ENCODE measurements at regions not wholly inside any gene's neighbourhood (a gene's known extent, or its start where the extent isn't known, plus 50 kb on each side); places are given as distances from the start of the nearest gene placed in this dataset.
"Not testable (repeated sequence)": the region's sequence is repeated elsewhere in the genome, so short reads cannot be mapped to it uniquely, and the experiment has no call there.

- ATAC-seq (replicated peaks): no peak
- no peaks in the 10 kb centered on the region for H3K4me1 Mint-ChIP-seq (ENCODE audit: low read depth in 2 of 2)
- no peak overlapping the region for H3K27ac Mint-ChIP-seq
- no peak for DNase-seq
- no peaks in the 10 kb centered on the region for H3K36me3 Mint-ChIP-seq (ENCODE audit: insufficient read depth)
- peaks cover 0 to 8% of the 10 kb centered on the region in 2 donors for H3K9me3 Mint-ChIP-seq
- H3K4me3 Mint-ChIP-seq: no peak overlapping the region
- H3K27me3 Mint-ChIP-seq: no peaks in the 10 kb centered on the region
These were observed 532.0 kb upstream of the GRAMD2B start for GRCh38 chr5:125891061-125891725.

GRCh38 chr5:125894383-125894782 is 528.8 kb upstream of the GRAMD2B start:
- no peak for ATAC-seq (replicated peaks)
- no peaks in the 10 kb centered on the region for H3K9me3 Mint-ChIP-seq
- DNase-seq: no peak
- no peak overlapping the region for H3K4me3 Mint-ChIP-seq
- H3K4me1 Mint-ChIP-seq (ENCODE audit: low read depth in 2 of 2): no peaks in the 10 kb centered on the region
- no peaks in the 10 kb centered on the region for H3K27me3 Mint-ChIP-seq
- H3K27ac Mint-ChIP-seq: no peak overlapping the region
- no peaks in the 10 kb centered on the region for H3K36me3 Mint-ChIP-seq (ENCODE audit: insufficient read depth)

- H3K4me3 Mint-ChIP-seq: no peak overlapping the region
- no peak for DNase-seq
- no peak for ATAC-seq (replicated peaks)
- peaks cover 0 to under 1% of the 10 kb centered on the region in 2 donors for H3K9me3 Mint-ChIP-seq
- H3K36me3 Mint-ChIP-seq (ENCODE audit: insufficient read depth): no peaks in the 10 kb centered on the region
- no peaks in the 10 kb centered on the region for H3K27me3 Mint-ChIP-seq
- no peaks in the 10 kb centered on the region for H3K4me1 Mint-ChIP-seq (ENCODE audit: low read depth in 2 of 2)
- H3K27ac Mint-ChIP-seq: no peak overlapping the region
These were observed 526.8 kb upstream of the GRAMD2B start for GRCh38 chr5:125896368-125896767.

GRCh38 chr5:125897089-125897488 is 526.1 kb upstream of the GRAMD2B start:
- no peaks in the 10 kb centered on the region for H3K36me3 Mint-ChIP-seq (ENCODE audit: insufficient read depth)

GRCh38 chr5:125898851-125899405 is 524.3 kb upstream of the GRAMD2B start:
- ATAC-seq (replicated peaks) (no peak), DNase-seq (no peak)
- peaks cover 0 to 2% of the 10 kb centered on the region in 2 donors for H3K9me3 Mint-ChIP-seq
- no peaks in the 10 kb centered on the region for H3K4me1 Mint-ChIP-seq (ENCODE audit: low read depth in 2 of 2)
- H3K27me3 Mint-ChIP-seq: no peaks in the 10 kb centered on the region
- no peaks in the 10 kb centered on the region for H3K36me3 Mint-ChIP-seq (ENCODE audit: insufficient read depth)
- no peak overlapping the region for H3K27ac Mint-ChIP-seq
- no peak overlapping the region for H3K4me3 Mint-ChIP-seq

More at GRCh38 chr5:125897089-125897488, 526.1 kb upstream of the GRAMD2B start:
- no peak for ATAC-seq (replicated peaks)
- Mint-ChIP-seq H3K9me3 (peaks cover 0 to 2% of the 10 kb centered on the region in 2 donors), H3K27ac (no peak overlapping the region), H3K27me3 (no peaks in the 10 kb centered on the region), H3K4me1 (ENCODE audit: low read depth in 2 of 2) (no peaks in the 10 kb centered on the region), H3K4me3 (no peak overlapping the region)
- no peak for DNase-seq

- H3K27me3 Mint-ChIP-seq: no peaks in the 10 kb centered on the region
- peaks cover 2% of the 10 kb centered on the region for H3K36me3 Mint-ChIP-seq (ENCODE audit: insufficient read depth)
- ATAC-seq (replicated peaks): no peak
- peaks cover 12 to 29% of the 10 kb centered on the region in 2 donors for H3K9me3 Mint-ChIP-seq
- no peaks in the 10 kb centered on the region for H3K4me1 Mint-ChIP-seq (ENCODE audit: low read depth in 2 of 2)
- no peak for DNase-seq
- no peak overlapping the region for H3K4me3 Mint-ChIP-seq
- H3K27ac Mint-ChIP-seq: no peak overlapping the region
These were observed 511.2 kb upstream of the GRAMD2B start for GRCh38 chr5:125912028-125912427.

- Mint-ChIP-seq H3K27ac (no peak overlapping the region), H3K9me3 (peaks cover 14 to 38% of the 10 kb centered on the region in 2 donors), H3K36me3 (ENCODE audit: insufficient read depth) (peaks cover 2% of the 10 kb centered on the region), H3K4me3 (no peak overlapping the region), H3K4me1 (ENCODE audit: low read depth in 2 of 2) (no peaks in the 10 kb centered on the region), H3K27me3 (no peaks in the 10 kb centered on the region)
- DNase-seq: no peak
- ATAC-seq (replicated peaks): no peak
These were observed 510.0 kb upstream of the GRAMD2B start for GRCh38 chr5:125913200-125913599.

- DNase-seq: no peak
- ATAC-seq (replicated peaks): no peak
These were observed 508.7 kb upstream of the GRAMD2B start for GRCh38 chr5:125914471-125914870.

GRCh38 chr5:125923958-125924357 is 499.3 kb upstream of the GRAMD2B start:
- DNase-seq; H3K27ac Mint-ChIP-seq; H3K4me1 Mint-ChIP-seq (ENCODE audit: low read depth in 2 of 2); H3K9me3 Mint-ChIP-seq; H3K4me3 Mint-ChIP-seq; H3K27me3 Mint-ChIP-seq; H3K36me3 Mint-ChIP-seq (ENCODE audit: insufficient read depth); ATAC-seq (replicated peaks): not testable (repeated sequence)

More at GRCh38 chr5:125914471-125914870, 508.7 kb upstream of the GRAMD2B start:
- Mint-ChIP-seq H3K36me3 (ENCODE audit: insufficient read depth) (peaks cover 2% of the 10 kb centered on the region), H3K4me3 (no peak overlapping the region), H3K27ac (no peak overlapping the region), H3K27me3 (no peaks in the 10 kb centered on the region), H3K9me3 (peaks cover 13 to 38% of the 10 kb centered on the region in 2 donors), H3K4me1 (ENCODE audit: low read depth in 2 of 2) (no peaks in the 10 kb centered on the region)

GRCh38 chr5:125926172-125926571 is 497.0 kb upstream of the GRAMD2B start:
- ATAC-seq (replicated peaks) (no peak), DNase-seq (no peak)
- no peak overlapping the region for H3K4me3 Mint-ChIP-seq
- H3K4me1 Mint-ChIP-seq (ENCODE audit: low read depth in 2 of 2): no peaks in the 10 kb centered on the region
- no peaks in the 10 kb centered on the region for H3K36me3 Mint-ChIP-seq (ENCODE audit: insufficient read depth)
- no peak overlapping the region for H3K27ac Mint-ChIP-seq
- peaks cover 5 to 7% of the 10 kb centered on the region in 2 donors for H3K9me3 Mint-ChIP-seq
- H3K27me3 Mint-ChIP-seq: no peaks in the 10 kb centered on the region

- Mint-ChIP-seq H3K4me3 (no peak overlapping the region), H3K27me3 (no peaks in the 10 kb centered on the region), H3K4me1 (ENCODE audit: low read depth in 2 of 2) (no peaks in the 10 kb centered on the region), H3K9me3 (peaks cover 7 to 8% of the 10 kb centered on the region in 2 donors), H3K27ac (no peak overlapping the region), H3K36me3 (ENCODE audit: insufficient read depth) (no peaks in the 10 kb centered on the region)
- ATAC-seq (replicated peaks) (no peak), DNase-seq (no peak)
These were observed 494.5 kb upstream of the GRAMD2B start for GRCh38 chr5:125928663-125929062.

GRCh38 chr5:125950012-125950615 is 473.1 kb upstream of the GRAMD2B start:
- Mint-ChIP-seq H3K36me3 (ENCODE audit: insufficient read depth) (no peaks in the 10 kb centered on the region), H3K27me3 (no peaks in the 10 kb centered on the region), H3K9me3 (peaks cover 10 to 20% of the 10 kb centered on the region in 2 donors), H3K4me1 (ENCODE audit: low read depth in 2 of 2) (no peaks in the 10 kb centered on the region), H3K4me3 (no peak overlapping the region), H3K27ac (no peak overlapping the region)
- DNase-seq (no peak), ATAC-seq (replicated peaks) (no peak)

- H3K27me3 Mint-ChIP-seq: no peaks in the 10 kb centered on the region
- no peaks in the 10 kb centered on the region for H3K4me1 Mint-ChIP-seq (ENCODE audit: low read depth in 2 of 2)
- no peak for DNase-seq
- H3K36me3 Mint-ChIP-seq (ENCODE audit: insufficient read depth): no peaks in the 10 kb centered on the region
- ATAC-seq (replicated peaks): no peak
- H3K27ac Mint-ChIP-seq: no peak overlapping the region
- no peak overlapping the region for H3K4me3 Mint-ChIP-seq
- peaks cover 5 to 7% of the 10 kb centered on the region in 2 donors for H3K9me3 Mint-ChIP-seq
These were observed 462.1 kb upstream of the GRAMD2B start for GRCh38 chr5:125961150-125961549.

GRCh38 chr5:125965577-125965976 is 457.6 kb upstream of the GRAMD2B start:
- H3K27ac Mint-ChIP-seq: no peak overlapping the region
- no peak overlapping the region for H3K4me3 Mint-ChIP-seq
- H3K27me3 Mint-ChIP-seq: no peaks in the 10 kb centered on the region
- H3K9me3 Mint-ChIP-seq: no peaks in the 10 kb centered on the region
- DNase-seq: no peak
- H3K4me1 Mint-ChIP-seq (ENCODE audit: low read depth in 2 of 2): no peaks in the 10 kb centered on the region
- no peak for ATAC-seq (replicated peaks)
- no peaks in the 10 kb centered on the region for H3K36me3 Mint-ChIP-seq (ENCODE audit: insufficient read depth)

All from effector memory CD8-positive, alpha-beta T cell (primary cell).